ENCODE measurements at regions not wholly inside any gene's neighbourhood (a gene's known extent, or its start where the extent isn't known, plus 50 kb on each side); places are given as distances from the start of the nearest gene placed in this dataset.

GRCh38 chr4:97110506-97110905 lies 1032.8 kb downstream of the STPG2 start:
- H3K27ac ChIP-seq (ENCODE audit: low read depth, low read length): no peak overlapping the region
- H4K12ac ChIP-seq (ENCODE audit: low read depth, low read length): no peak overlapping the region
- H2AFZ ChIP-seq (ENCODE audit: insufficient read depth, low read length, poor library complexity): no peak overlapping the region
- DNase-seq: no peak
- H4K8ac ChIP-seq (ENCODE audit: low read depth, low read length): no peak overlapping the region
- H3K4ac ChIP-seq (ENCODE audit: low read depth, low read length): no peak overlapping the region
- no peak overlapping the region for H3K4me3 ChIP-seq (ENCODE audit: low read depth, low read length)
- no peaks in the 10 kb centered on the region for H3K9me3 ChIP-seq (ENCODE audit: insufficient read depth, low read depth, low read length)
- H3K79me1 ChIP-seq (ENCODE audit: low read length): no peaks in the 10 kb centered on the region
- H3K4me2 ChIP-seq (ENCODE audit: low read length): no peak overlapping the region
- H2AK5ac ChIP-seq (ENCODE audit: low read length): no peak overlapping the region
- H3K14ac ChIP-seq (ENCODE audit: low read length): no peak overlapping the region
- H3K79me2 ChIP-seq (ENCODE audit: control insufficient read depth, insufficient read depth, low read length, poor library complexity): no peaks in the 10 kb centered on the region
- WGBS (ENCODE audit: extremely low coverage, insufficient coverage, insufficient read length): no CpG with 5 or more reads among the region's 1 CpG
- H3K23ac ChIP-seq (ENCODE audit: low read length): no peak overlapping the region
- no peaks in the 10 kb centered on the region for H3K27me3 ChIP-seq (ENCODE audit: insufficient read depth, low read length)
- no peaks in the 10 kb centered on the region for H3K4me1 ChIP-seq (ENCODE audit: control insufficient read depth in 1 of 2, insufficient read depth in 2 of 2, low read length in 2 of 2)
- no peak overlapping the region for H3K18ac ChIP-seq (ENCODE audit: low read length)
- no peak overlapping the region for H4K91ac ChIP-seq (ENCODE audit: low read depth, low read length)
- no peak overlapping the region for H2BK5ac ChIP-seq (ENCODE audit: low read depth, low read length, poor library complexity)
- no peak overlapping the region for H3K9ac ChIP-seq (ENCODE audit: low read length)
- no peaks in the 10 kb centered on the region for H3K36me3 ChIP-seq (ENCODE audit: control insufficient read depth in 1 of 2, insufficient read depth in 2 of 2, low read length in 2 of 2)
- H2BK120ac ChIP-seq (ENCODE audit: insufficient read depth, low read length, poor library complexity): no peak overlapping the region
- no peak overlapping the region for H2BK12ac ChIP-seq (ENCODE audit: low read length)

DNA sequence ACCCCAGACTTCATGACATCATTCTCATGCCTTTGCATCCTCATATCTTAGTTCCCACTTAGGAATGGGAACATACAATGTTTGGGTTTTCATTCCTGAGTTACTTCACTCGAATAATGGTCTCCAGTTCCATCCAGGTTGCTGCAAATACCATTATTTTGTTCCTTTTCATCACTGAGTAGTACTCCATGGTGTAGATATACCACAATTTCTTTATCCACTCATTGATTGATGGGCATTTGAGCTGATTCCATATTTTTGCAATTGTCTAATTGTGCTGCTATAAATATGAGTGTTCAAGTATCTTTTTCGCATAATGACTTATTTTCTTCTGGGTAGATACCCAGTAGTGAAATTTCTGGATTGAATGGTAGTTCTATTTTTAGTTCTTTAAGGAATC lies 1026.8 kb downstream of the STPG2 start:
- DNase-seq: no peak
- Histone ChIP-seq H3K9me3 (ENCODE audit: insufficient read depth, low read depth, low read length) (no peaks in the 10 kb centered on the region), H3K23ac (ENCODE audit: low read length) (no peak overlapping the region), H3K79me2 (ENCODE audit: control insufficient read depth, insufficient read depth, low read length, poor library complexity) (no peaks in the 10 kb centered on the region), H4K8ac (ENCODE audit: low read depth, low read length) (no peak overlapping the region), H2BK5ac (ENCODE audit: low read depth, low read length, poor library complexity) (no peak overlapping the region), H3K27ac (ENCODE audit: low read depth, low read length) (no peak overlapping the region), H4K91ac (ENCODE audit: low read depth, low read length) (no peak overlapping the region), H3K4ac (ENCODE audit: low read depth, low read length) (no peak overlapping the region), H2AK5ac (ENCODE audit: low read length) (no peak overlapping the region), H3K79me1 (ENCODE audit: low read length) (no peaks in the 10 kb centered on the region), H2AFZ (ENCODE audit: insufficient read depth, low read length, poor library complexity) (no peak overlapping the region), H3K4me3 (ENCODE audit: low read depth, low read length) (no peak overlapping the region), H3K9ac (ENCODE audit: low read length) (no peak overlapping the region), H4K12ac (ENCODE audit: low read depth, low read length) (no peak overlapping the region), H3K36me3 (ENCODE audit: control insufficient read depth in 1 of 2, insufficient read depth in 2 of 2, low read length in 2 of 2) (no peaks in the 10 kb centered on the region), H2BK12ac (ENCODE audit: low read length) (no peak overlapping the region), H2BK120ac (ENCODE audit: insufficient read depth, low read length, poor library complexity) (no peak overlapping the region), H3K4me1 (ENCODE audit: control insufficient read depth in 1 of 2, insufficient read depth in 2 of 2, low read length in 2 of 2) (no peaks in the 10 kb centered on the region), H3K27me3 (ENCODE audit: insufficient read depth, low read length) (no peaks in the 10 kb centered on the region), H3K4me2 (ENCODE audit: low read length) (no peak overlapping the region), H3K14ac (ENCODE audit: low read length) (no peak overlapping the region), H3K18ac (ENCODE audit: low read length) (no peak overlapping the region)
- WGBS (ENCODE audit: extremely low coverage, insufficient coverage, insufficient read length): no CpG with 5 or more reads among the region's 2 CpGs

DNA sequence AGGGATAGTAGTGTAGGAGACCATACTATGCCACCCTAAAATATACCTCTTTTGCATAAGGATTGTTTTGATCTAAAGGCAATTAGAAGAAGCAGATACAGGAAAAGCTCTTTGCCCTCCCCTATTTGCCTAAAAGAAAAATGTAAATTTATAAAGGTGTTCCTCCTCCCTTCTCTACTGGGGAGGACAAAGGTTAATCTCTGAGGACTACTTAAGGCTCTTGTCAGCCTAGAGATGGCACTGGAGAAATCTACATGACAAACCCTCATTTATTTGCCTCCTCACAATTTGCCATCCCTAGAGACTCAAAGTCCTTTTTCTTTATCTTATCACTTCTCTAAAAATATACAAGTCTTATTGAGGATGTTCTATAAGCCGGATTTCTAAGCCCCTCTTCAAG lies 1021.8 kb downstream of the STPG2 start:
- Histone ChIP-seq H3K9ac (ENCODE audit: low read length) (no peak overlapping the region), H3K9me3 (ENCODE audit: insufficient read depth, low read depth, low read length) (no peaks in the 10 kb centered on the region), H3K4ac (ENCODE audit: low read depth, low read length) (no peak overlapping the region), H3K79me2 (ENCODE audit: control insufficient read depth, insufficient read depth, low read length, poor library complexity) (peaks cover 2% of the 10 kb centered on the region), H2BK120ac (ENCODE audit: insufficient read depth, low read length, poor library complexity) (no peak overlapping the region), H2BK12ac (ENCODE audit: low read length) (no peak overlapping the region), H4K8ac (ENCODE audit: low read depth, low read length) (no peak overlapping the region), H4K91ac (ENCODE audit: low read depth, low read length) (no peak overlapping the region), H2AK5ac (ENCODE audit: low read length) (no peak overlapping the region), H3K4me2 (ENCODE audit: low read length) (no peak overlapping the region), H3K79me1 (ENCODE audit: low read length) (no peaks in the 10 kb centered on the region), H2AFZ (ENCODE audit: insufficient read depth, low read length, poor library complexity) (no peak overlapping the region), H3K27ac (ENCODE audit: low read depth, low read length) (no peak overlapping the region), H2BK5ac (ENCODE audit: low read depth, low read length, poor library complexity) (no peak overlapping the region), H3K18ac (ENCODE audit: low read length) (no peak overlapping the region), H3K14ac (ENCODE audit: low read length) (no peak overlapping the region), H3K23ac (ENCODE audit: low read length) (no peak overlapping the region), H3K27me3 (ENCODE audit: insufficient read depth, low read length) (no peaks in the 10 kb centered on the region), H4K12ac (ENCODE audit: low read depth, low read length) (no peak overlapping the region), H3K36me3 (ENCODE audit: control insufficient read depth in 1 of 2, insufficient read depth in 2 of 2, low read length in 2 of 2) (no peaks in the 10 kb centered on the region), H3K4me1 (ENCODE audit: control insufficient read depth in 1 of 2, insufficient read depth in 2 of 2, low read length in 2 of 2) (no peaks in the 10 kb centered on the region), H3K4me3 (ENCODE audit: low read depth, low read length) (no peak overlapping the region)
- DNase-seq: no peak
- WGBS (ENCODE audit: extremely low coverage, insufficient coverage, insufficient read length): no CpG with 5 or more reads among the region's 1 CpG

GRCh38 chr4:97123573-97123972 lies 1019.7 kb downstream of the STPG2 start:
- H3K23ac ChIP-seq (ENCODE audit: low read length): no peak overlapping the region
- no peak overlapping the region for H2BK12ac ChIP-seq (ENCODE audit: low read length)
- peak overlapping the region; percentile 49 for H3K4me3 ChIP-seq (ENCODE audit: low read depth, low read length)
- H3K4me1 ChIP-seq (ENCODE audit: control insufficient read depth in 1 of 2, insufficient read depth in 2 of 2, low read length in 2 of 2): no peaks in the 10 kb centered on the region
- no peak overlapping the region for H3K27ac ChIP-seq (ENCODE audit: low read depth, low read length)
- no peak overlapping the region for H4K8ac ChIP-seq (ENCODE audit: low read depth, low read length)
- no peak overlapping the region for H4K12ac ChIP-seq (ENCODE audit: low read depth, low read length)
- no peaks in the 10 kb centered on the region for H3K27me3 ChIP-seq (ENCODE audit: insufficient read depth, low read length)
- H3K9ac ChIP-seq (ENCODE audit: low read length): no peak overlapping the region
- H3K36me3 ChIP-seq (ENCODE audit: control insufficient read depth in 1 of 2, insufficient read depth in 2 of 2, low read length in 2 of 2): no peaks in the 10 kb centered on the region
- no peak overlapping the region for H2AFZ ChIP-seq (ENCODE audit: insufficient read depth, low read length, poor library complexity)
- H3K4me2 ChIP-seq (ENCODE audit: low read length): no peak overlapping the region
- no peak overlapping the region for H2AK5ac ChIP-seq (ENCODE audit: low read length)
- no peak overlapping the region for H3K4ac ChIP-seq (ENCODE audit: low read depth, low read length)
- no peaks in the 10 kb centered on the region for H3K79me1 ChIP-seq (ENCODE audit: low read length)
- no peak overlapping the region for H3K18ac ChIP-seq (ENCODE audit: low read length)
- DNase-seq: no peak
- WGBS (ENCODE audit: extremely low coverage, insufficient coverage, insufficient read length): no CpG with 5 or more reads among the region's 4 CpGs
- no peak overlapping the region for H3K14ac ChIP-seq (ENCODE audit: low read length)
- no peak overlapping the region for H4K91ac ChIP-seq (ENCODE audit: low read depth, low read length)
- no peak overlapping the region for H2BK5ac ChIP-seq (ENCODE audit: low read depth, low read length, poor library complexity)
- no peak overlapping the region for H2BK120ac ChIP-seq (ENCODE audit: insufficient read depth, low read length, poor library complexity)
- peaks cover 2% of the 10 kb centered on the region for H3K79me2 ChIP-seq (ENCODE audit: control insufficient read depth, insufficient read depth, low read length, poor library complexity)
- no peaks in the 10 kb centered on the region for H3K9me3 ChIP-seq (ENCODE audit: insufficient read depth, low read depth, low read length)

Data from trophoblast cell (in vitro differentiated cells and primary cell).